SK-MEL-5 (cell line): ENCODE measurements at regions not wholly inside any gene's neighbourhood (a gene's known extent, or its start where the extent isn't known, plus 50 kb on each side); places are given as distances from the start of the nearest gene placed in this dataset.
"Not testable (repeated sequence)": the region's sequence is repeated elsewhere in the genome, so short reads cannot be mapped to it uniquely, and the experiment has no call there.

Source experiments
- DNase-seq: peaks from one replicate; pipeline ENCODE4 v3.0.0-alpha.2; 2016; ENCODE audit warnings: low read depth, low spot score
- in situ Hi-C: cut with HindIII; loops from 2 replicates; pipeline ENCODE4 v1.10.0; 2016; ENCODE audit warnings: low sequenced_read_pairs, high pct_unique_total_duplicates, low pct_unique_long_range_greater_than_20kb

DNA sequence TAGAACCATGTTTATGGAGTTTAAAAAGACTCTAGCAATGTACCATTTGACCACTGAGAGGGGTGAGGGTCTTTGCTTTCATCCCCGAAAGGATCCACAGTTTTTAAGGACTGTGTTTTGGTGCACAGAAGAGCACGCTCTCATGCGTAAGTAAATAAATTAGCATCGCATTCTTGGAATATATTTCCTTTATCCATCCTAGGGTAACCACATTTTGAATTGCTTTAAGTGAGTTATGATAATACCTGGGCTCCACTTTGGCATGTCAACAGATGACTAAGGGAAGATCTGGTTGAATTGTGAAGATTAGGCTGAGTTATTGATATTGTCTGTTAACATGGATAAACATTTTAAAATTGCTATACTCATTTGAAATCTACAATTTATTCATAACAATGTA lies 89.4 kb upstream of the EDIL3 start:
- DNase-seq: no peak
- in situ Hi-C loops: no loop called here

DNA sequence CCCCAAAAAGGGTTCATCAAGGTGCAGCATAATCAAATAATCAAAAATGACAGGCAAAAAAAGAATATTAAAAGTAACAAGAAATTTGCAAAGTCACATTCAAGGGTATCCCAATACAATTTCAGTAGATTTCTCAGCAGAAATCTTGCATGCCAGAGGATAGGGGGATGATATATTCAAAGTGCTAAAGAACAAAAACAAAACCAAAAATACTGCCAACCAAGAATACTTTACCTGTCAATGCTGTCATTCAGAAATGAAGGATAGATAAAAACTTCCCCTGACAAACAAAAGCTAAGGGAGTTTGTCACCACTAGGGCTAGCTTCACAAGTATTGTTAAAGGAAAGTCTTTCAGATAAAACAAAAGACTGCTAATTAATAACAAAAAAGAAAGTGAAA lies 68.7 kb upstream of the EDIL3 start:
- DNase-seq: no peak
- in situ Hi-C loops: no loop called here

DNA sequence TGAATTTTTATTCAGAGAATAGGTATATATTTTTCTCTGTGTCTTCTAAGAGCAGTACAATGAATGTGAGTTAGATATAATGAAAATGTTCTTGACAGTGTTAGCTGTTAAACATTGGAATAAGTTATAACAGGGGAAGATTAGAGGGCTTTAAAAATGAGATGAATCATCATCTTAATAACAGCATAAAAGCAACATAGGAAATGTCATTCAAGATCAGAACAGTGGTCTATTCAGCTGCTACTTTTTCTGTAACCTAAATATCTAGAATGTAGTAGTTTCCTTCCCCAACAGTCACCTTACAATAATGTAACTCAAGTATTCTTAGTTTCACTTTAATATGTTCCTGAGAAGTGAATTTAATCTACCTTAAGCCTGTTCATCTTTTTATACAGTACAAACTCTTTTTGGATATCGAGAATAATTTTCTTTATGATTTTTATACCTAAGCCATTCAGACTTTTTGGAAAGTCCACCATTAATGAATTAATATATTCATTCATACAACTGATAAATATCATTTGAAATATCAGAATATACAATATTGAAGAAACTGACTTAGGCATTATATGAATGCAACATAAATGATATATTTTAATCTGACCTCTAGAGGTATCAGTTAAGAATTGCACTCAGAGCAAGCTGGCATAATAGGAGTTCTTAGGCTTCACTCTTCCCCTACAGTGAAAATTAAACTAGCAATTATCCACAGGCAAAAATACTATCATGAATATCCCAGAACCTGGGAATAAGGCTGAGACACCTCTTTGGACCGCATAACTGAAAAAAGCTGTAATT lies 66.1 kb upstream of the EDIL3 start:
- in situ Hi-C loops: no loop called here

DNA sequence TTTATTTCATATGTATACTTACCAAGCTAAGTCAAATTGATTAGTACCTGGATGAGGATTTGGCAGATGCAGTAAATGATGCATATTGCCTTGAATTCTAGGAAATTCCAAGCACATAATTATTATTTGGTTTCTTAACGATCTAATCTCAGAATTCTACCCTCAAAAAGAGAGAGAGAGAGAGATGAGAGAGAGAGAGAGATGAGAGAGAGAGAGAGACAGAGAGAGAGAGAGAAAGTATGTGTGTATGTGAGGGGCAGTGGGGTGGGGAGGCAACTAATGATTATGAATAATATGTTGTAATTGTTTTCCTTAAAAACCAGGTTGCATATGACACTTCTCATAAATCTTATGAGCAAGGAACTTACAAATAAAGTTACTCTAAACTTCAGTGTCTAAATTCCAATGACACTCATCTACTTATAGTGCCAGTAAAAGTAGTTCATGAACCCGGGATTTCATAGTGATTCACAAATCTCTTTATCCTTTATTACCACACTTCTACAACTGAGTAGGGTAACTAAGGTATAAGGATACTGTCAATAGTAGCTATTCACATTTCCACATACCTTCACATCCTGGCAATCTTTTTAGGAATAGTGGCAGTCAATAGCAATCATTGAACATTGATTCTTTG lies 60.5 kb upstream of the EDIL3 start:
- no peak for DNase-seq
- in situ Hi-C loops: no loop called here

More for the DNA sequence above, 66.1 kb upstream of the EDIL3 start:
- DNase-seq: peak; percentile 36

DNA sequence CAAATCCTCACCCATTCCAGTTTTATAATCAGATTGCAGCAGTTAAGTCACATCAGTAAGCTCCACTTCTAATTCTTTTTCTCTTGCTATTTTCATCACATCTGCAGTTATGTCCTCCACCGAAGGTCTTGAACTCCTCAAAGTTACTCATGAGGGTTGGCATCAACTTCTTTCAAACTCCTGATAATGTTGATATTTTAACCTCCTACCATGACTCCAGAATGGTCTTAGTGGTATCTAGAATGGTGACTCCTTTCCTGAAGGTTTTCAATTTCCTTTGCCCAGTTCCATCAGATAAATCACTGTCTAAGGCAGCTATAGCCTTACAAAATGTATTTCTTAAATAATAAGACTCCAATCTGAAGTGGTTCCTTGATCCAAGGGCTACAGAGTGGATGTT lies 53.8 kb upstream of the EDIL3 start:
- in situ Hi-C loops: no loop called here
- DNase-seq: no peak

DNA sequence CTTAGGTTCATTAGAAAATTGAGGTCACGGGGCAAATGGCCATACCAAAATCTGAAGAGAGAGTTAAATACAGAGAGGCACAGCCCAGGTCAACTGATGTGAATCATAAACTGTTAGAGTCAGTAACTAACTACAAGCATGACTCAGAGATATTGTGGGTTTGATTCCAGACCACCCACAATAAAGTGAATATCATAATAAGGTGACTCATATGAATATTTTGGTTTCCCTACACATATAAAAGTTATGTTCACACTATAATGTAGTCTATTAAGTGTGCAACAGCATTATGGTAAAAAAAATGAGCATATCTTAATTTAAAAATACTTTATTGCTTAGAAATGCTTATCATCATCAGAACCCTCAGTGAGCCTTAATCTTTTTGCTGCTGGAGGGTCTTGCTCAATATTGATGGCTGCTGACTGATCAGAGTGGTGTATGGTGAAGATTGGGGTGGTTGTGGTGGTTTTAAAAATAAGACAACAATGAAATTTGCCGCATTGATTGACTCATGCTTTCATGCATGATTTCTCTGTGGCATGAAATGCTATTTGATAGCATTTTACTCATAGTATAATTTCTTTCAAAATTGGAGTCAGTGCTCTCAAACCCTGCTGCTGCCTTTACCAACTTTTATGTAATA lies 53.1 kb upstream of the EDIL3 start:
- DNase-seq: no peak
- in situ Hi-C loops: no loop called here

DNA sequence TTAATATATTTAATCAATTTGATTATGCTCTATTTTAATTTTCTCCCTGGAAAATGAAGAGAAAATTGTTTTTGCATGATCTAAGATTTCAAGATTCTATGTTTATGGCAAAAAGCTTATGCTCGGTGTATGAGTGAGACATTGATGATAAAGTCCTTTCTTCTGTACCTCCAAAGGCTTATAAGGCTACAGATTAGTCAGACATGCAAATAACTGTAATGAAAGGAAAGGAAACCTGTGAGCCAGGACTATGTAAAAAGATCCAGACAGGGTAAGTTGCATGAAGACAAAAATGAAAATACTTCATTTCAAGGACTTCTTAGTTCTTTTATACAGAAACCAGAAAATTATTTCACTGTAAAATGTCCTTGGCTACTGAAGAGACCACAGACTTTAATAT lies 52.2 kb upstream of the EDIL3 start:
- DNase-seq: no peak
- in situ Hi-C loops: no loop called here

DNA sequence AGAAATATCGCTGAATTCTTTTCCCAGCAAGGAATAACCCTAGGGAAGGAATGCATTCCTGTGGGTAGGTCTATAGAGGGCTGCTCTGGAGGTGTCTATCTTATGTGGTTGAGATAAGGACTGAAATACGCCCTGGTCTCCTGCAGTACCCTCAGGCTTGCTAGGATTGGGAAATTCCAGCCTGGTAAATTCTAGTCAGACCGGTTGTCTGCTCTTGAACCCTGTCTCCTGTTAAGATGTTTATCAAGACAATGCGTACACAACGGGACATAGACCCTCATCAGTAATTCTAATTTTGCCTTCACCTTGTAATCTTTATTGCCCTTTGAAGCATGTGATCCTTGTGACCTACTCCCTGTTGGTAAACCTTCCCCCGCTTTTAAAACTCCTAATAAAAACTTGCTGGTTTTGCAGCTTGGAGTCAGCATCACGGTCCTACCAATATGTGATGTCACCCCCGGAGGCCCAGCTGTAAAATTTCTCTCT lies 51.2 kb upstream of the EDIL3 start:
- DNase-seq, in situ Hi-C loops: not testable (repeated sequence)
